ENCODE measurements at regions not wholly inside any gene's neighbourhood (a gene's known extent, or its start where the extent isn't known, plus 50 kb on each side); places are given as distances from the start of the nearest gene placed in this dataset.

- TF ChIP-seq, protein P1, sequence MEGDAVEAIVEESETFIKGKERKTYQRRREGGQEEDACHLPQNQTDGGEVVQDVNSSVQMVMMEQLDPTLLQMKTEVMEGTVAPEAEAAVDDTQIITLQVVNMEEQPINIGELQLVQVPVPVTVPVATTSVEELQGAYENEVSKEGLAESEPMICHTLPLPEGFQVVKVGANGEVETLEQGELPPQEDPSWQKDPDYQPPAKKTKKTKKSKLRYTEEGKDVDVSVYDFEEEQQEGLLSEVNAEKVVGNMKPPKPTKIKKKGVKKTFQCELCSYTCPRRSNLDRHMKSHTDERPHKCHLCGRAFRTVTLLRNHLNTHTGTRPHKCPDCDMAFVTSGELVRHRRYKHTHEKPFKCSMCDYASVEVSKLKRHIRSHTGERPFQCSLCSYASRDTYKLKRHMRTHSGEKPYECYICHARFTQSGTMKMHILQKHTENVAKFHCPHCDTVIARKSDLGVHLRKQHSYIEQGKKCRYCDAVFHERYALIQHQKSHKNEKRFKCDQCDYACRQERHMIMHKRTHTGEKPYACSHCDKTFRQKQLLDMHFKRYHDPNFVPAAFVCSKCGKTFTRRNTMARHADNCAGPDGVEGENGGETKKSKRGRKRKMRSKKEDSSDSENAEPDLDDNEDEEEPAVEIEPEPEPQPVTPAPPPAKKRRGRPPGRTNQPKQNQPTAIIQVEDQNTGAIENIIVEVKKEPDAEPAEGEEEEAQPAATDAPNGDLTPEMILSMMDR (conservative IDR thresholded peaks at IDR 0.05; ENCODE audit: low read length) = no peak
- no peak for TF ChIP-seq EZH2phosphoT487 (IDR thresholded peaks at IDR 0.05; ENCODE audit: borderline replicate concordance, low read depth, low read length)
Observed at GRCh38 chr11:25787416-25787815, 544.5 kb upstream of the ANO3 start.
